Right lobe of liver (tissue), 4 donors: ENCODE measurements at regions not wholly inside any gene's neighbourhood (a gene's known extent, or its start where the extent isn't known, plus 50 kb on each side); places are given as distances from the start of the nearest gene placed in this dataset.
A peak's percentile ranks its signal among the peaks of the same experiment; 100 is the strongest.

Experiments used
- POLR2A ChIP-seq: fragments of 450-650 bp; IDR thresholded peaks from one replicate; pipeline ENCODE4 v1.6.1; 2017; ENCODE audit warnings: antibody characterized with exemption, mild to moderate bottlenecking
- TF ChIP-seq, protein P1 (sequence below), 4 donors: fragments of 200-600 bp in 3 of 4; fragments of 450-650 bp in 1 of 4; IDR thresholded peaks; one replicate each; pipeline versions ENCODE4 v1.5.1 to v1.8.0; 2016 to 2022; ENCODE audit warnings: antibody characterized with exemption in 4 of 4, mild to moderate bottlenecking in 2 of 4
- donor health status: DM: no; HTN: no; CAD: no.
- donor health status: DM: no; HTN: no; CAD: no.
- donor health status: DM: no; HTN: yes; CAD: no.

DNA sequence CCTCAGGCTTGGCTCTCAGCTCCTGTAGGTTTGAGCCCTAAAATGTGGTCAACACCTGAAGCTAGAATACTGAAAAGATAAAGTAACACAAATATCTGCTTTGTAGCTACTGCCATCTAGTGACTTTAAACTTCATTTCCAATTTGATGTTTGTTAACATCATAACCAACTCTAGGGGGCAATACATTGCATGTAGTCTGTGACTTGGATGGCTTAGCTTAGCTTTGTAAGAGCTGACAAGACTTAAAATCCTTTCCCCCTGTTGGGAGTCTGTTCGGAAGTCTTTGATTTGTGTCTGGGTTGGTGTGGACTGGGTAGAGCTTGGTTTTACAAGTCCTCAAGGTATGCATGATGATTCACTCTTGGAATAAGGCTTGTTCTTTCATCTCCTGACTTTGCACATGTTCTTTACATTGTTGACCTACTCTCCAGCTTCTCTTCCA lies 51.7 kb downstream of the SCN11A start:
- no peak for TF ChIP-seq POLR2A
- TF ChIP-seq, protein P1, sequence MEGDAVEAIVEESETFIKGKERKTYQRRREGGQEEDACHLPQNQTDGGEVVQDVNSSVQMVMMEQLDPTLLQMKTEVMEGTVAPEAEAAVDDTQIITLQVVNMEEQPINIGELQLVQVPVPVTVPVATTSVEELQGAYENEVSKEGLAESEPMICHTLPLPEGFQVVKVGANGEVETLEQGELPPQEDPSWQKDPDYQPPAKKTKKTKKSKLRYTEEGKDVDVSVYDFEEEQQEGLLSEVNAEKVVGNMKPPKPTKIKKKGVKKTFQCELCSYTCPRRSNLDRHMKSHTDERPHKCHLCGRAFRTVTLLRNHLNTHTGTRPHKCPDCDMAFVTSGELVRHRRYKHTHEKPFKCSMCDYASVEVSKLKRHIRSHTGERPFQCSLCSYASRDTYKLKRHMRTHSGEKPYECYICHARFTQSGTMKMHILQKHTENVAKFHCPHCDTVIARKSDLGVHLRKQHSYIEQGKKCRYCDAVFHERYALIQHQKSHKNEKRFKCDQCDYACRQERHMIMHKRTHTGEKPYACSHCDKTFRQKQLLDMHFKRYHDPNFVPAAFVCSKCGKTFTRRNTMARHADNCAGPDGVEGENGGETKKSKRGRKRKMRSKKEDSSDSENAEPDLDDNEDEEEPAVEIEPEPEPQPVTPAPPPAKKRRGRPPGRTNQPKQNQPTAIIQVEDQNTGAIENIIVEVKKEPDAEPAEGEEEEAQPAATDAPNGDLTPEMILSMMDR (IDR thresholded peaks at IDR 0.05) = peak; percentile 64 to 86 (median 81)
